Fibroblast of lung (primary cell): ENCODE measurements at regions not wholly inside any gene's neighbourhood (a gene's known extent, or its start where the extent isn't known, plus 50 kb on each side); places are given as distances from the start of the nearest gene placed in this dataset.

Experiments used
- DNase-seq, 2 donors: peaks; one replicate each; pipeline versions ENCODE4 v3.0.0 to v3.0.0-alpha.2; 2010; ENCODE audit warnings: low read depth in 2 of 2
- H2AFZ ChIP-seq: 2 replicates; pipeline ENCODE4 v1.5.1; 2012; ENCODE audit warnings: low read length, control low read depth, inconsistent platforms
- H3K27ac ChIP-seq: 2 replicates; pipeline ENCODE4 v1.5.1; 2011; ENCODE audit warnings: low read length, control low read depth; ENCODE audit not compliant: insufficient read depth
- H3K27me3 ChIP-seq: 2 replicates; pipeline ENCODE4 v1.5.1; 2011; ENCODE audit warnings: mild to moderate bottlenecking, low read length; ENCODE audit not compliant: control insufficient read depth, insufficient read depth
- H3K36me3 ChIP-seq: 2 replicates; pipeline ENCODE4 v1.5.1; 2011; ENCODE audit warnings: low read length; ENCODE audit not compliant: control insufficient read depth, insufficient read depth
- H3K4me1 ChIP-seq: 2 replicates; pipeline ENCODE4 v1.5.1; 2011; ENCODE audit warnings: low read length; ENCODE audit not compliant: control insufficient read depth, insufficient read depth; ENCODE audit errors: extremely low read depth
- H3K4me2 ChIP-seq: 2 replicates; pipeline ENCODE4 v1.5.1; 2011; ENCODE audit warnings: low read length, control low read depth; ENCODE audit not compliant: insufficient read depth; ENCODE audit errors: extremely low read depth
- H3K4me3 ChIP-seq, 4 experiments: fragments of 200-600 bp in 1 of 4; sonication (generic) in 1 of 4; replicated peaks in 1 of 4; 2 replicates each; pipeline ENCODE4 v1.5.1; 2011 to 2016; ENCODE audit warnings: low read length in 4 of 4, low read depth in 3 of 4, mild to moderate bottlenecking in 3 of 4, control low read depth in 2 of 4, inconsistent platforms in 1 of 4, mixed read lengths in 1 of 4; ENCODE audit not compliant: insufficient read depth in 1 of 4; ENCODE audit errors: control extremely low read depth in 1 of 4
- H3K79me2 ChIP-seq: 2 replicates; pipeline ENCODE4 v1.5.1; 2012; ENCODE audit warnings: mild to moderate bottlenecking, low read length, inconsistent platforms; ENCODE audit not compliant: control insufficient read depth, insufficient read depth
- H3K9ac ChIP-seq: 2 replicates; pipeline ENCODE4 v1.5.1; 2011; ENCODE audit warnings: mild to moderate bottlenecking, low read length, control low read depth; ENCODE audit not compliant: insufficient read depth
- H3K9me3 ChIP-seq: 2 replicates; pipeline ENCODE4 v1.5.1; 2012; ENCODE audit warnings: low read depth, low read length; ENCODE audit not compliant: control insufficient read depth, insufficient read depth
- H4K20me1 ChIP-seq: 2 replicates; pipeline ENCODE4 v1.5.1; 2011; ENCODE audit warnings: low read length; ENCODE audit not compliant: control insufficient read depth, insufficient read depth; ENCODE audit errors: extremely low read depth
- CTCF ChIP-seq, 2 donors: IDR thresholded peaks in 1 of 2; conservative IDR thresholded peaks in 1 of 2; 1 replicate in 1 of 2; 2 replicates in 1 of 2; pipeline ENCODE4 v1.5.1; 2011 to 2012; ENCODE audit warnings: low read length in 2 of 2, control low read depth in 1 of 2, inconsistent platforms in 1 of 2, low read depth in 1 of 2, mild to moderate bottlenecking in 1 of 2
- EZH2 ChIP-seq: IDR thresholded peaks from 2 replicates; pipeline ENCODE4 v1.5.1; 2012; ENCODE audit warnings: low read length, control low read depth, mild to moderate bottlenecking; ENCODE audit errors: missing control alignments

DNA sequence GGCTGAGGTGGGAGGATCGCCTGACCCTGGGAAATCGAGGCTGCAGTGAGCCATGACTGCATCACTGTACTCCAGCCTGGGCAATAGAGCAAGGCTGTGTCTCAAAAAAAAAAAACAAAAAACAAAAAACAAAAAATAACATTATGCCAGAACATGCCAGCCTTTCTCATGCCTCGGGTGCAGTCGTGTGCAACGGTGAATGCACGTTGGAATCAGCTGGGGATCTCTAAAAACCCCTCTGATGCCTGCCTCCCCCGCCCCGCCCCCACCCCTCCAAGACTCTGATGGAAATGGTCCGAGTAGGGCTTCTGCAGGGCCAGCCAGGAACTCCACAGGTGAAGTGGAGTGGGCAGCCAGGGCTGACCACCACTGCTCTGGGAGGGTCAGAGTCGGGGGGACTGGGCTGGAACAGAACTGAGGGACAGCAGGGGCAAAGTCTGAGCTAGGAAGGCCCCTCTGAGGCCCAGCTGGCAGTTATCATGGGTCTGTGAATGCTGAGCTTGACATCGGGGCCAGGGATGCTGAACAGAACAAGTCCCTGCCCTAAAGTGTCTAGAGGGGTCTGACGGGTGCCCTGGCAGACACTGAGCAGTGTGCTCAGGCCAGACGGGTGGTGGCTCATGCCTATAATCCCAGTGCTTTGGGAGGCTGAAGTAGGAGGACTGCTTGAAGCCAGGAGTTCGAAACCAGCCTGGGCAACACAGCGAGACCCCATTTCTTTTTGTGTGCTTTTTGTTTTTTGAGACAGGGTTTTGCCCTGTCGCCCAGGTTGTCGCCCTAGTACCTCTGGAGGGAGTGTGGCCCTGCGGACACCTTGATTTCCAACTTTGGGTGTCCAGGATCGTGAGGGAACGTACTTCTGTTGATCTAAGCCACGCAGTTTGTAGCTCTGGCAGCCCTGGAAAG is 193.4 kb upstream of the GSE1 start:
- Histone ChIP-seq H3K4me2 (no peak overlapping the region), H3K36me3 (no peaks in the 10 kb centered on the region), H3K27ac (no peak overlapping the region), H3K4me3 (no peak overlapping the region), H3K4me1 (no peaks in the 10 kb centered on the region), H3K9ac (no peak overlapping the region), H3K27me3 (no peaks in the 10 kb centered on the region), H4K20me1 (no peaks in the 10 kb centered on the region), H3K9me3 (no peaks in the 10 kb centered on the region), H2AFZ (no peak overlapping the region), H3K79me2 (no peaks in the 10 kb centered on the region)
- no peak for DNase-seq
- TF ChIP-seq CTCF (conservative IDR thresholded peaks at IDR 0.05 in 1 of 2, IDR thresholded peaks at IDR 0.05 in 1 of 2; ENCODE audit: low read depth in 1 of 2, low read length in 2 of 2) (no peak), EZH2 (no peak)

DNA sequence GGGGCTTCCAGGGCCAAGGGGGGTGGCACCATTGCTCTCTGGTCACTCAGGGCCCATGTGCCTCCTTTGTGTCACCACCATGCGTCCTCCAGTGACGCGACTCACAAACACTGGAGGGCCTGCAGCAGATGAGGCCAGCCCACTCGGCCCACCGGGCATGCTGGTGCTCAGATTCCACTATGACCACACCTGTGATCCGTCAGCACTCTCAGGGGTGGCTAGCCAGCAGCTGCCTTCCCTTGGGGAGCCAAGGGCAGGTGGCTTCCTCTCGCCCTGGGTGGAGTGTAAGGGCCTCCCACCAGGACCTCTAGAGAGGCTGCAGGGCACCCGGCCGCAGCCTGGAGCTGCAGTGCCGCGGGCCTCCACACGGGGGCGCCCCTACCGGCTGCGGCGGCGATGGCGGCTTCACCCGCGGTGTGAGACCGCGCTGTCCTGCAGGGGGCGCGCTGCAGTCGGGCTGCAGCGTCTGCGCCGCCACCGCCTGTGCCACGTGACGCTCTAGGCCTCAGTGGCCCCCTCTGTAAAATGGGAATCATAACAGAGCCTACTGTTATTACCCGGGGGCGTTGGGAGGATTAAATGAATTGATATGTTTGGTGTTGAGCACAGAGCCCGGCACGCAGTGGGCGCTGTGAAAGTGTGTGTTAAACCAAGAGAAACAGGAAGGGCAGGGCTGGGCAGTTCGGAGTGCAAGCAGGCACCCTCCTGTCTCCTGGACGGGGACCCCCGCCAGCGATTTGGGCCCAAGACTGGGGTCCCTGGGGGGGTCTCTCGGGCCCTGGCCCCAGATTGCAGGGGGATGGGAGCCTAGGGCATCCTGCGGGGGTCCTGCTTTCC is 192.4 kb upstream of the GSE1 start:
- H3K4me1 ChIP-seq: no peaks in the 10 kb centered on the region
- H4K20me1 ChIP-seq: no peaks in the 10 kb centered on the region
- no peaks in the 10 kb centered on the region for H3K9me3 ChIP-seq
- DNase-seq: peak; percentile 21 to 38
- TF ChIP-seq CTCF (conservative IDR thresholded peaks at IDR 0.05 in 1 of 2, IDR thresholded peaks at IDR 0.05 in 1 of 2; ENCODE audit: low read depth in 1 of 2, low read length in 2 of 2): peak; percentile 64 to 83
- TF ChIP-seq EZH2: no peak
- H3K27ac ChIP-seq: no peak overlapping the region
- no peak overlapping the region for H3K4me2 ChIP-seq
- H2AFZ ChIP-seq: no peak overlapping the region
- H3K9ac ChIP-seq: no peak overlapping the region
- H3K27me3 ChIP-seq: no peaks in the 10 kb centered on the region
- no peaks in the 10 kb centered on the region for H3K36me3 ChIP-seq
- H3K79me2 ChIP-seq: no peaks in the 10 kb centered on the region
- H3K4me3 ChIP-seq: no peak overlapping the region
